IMR-90 (cell line): ENCODE measurements at regions not wholly inside any gene's neighbourhood (a gene's known extent, or its start where the extent isn't known, plus 50 kb on each side); places are given as distances from the start of the nearest gene placed in this dataset.

ENCODE experiments used
- ATAC-seq: fragments of 200-7000 bp; cut with Tn5 transposase; 2 replicates; pipeline ENCODE4 v1.9.1; 2020; ENCODE audit warnings: low read depth, mild to moderate bottlenecking, moderate library complexity
- BruUV-seq: library from RNA; stranded (reverse); fragments of 400-500 nt; replicated peaks from 2 replicates; lab custom pipeline; 2021; lab: Mats Ljungman, UMichigan
- CTCF ChIA-PET: fragments of 300-600 bp; formaldehyde crosslinking; extraction: SDS; loops from one replicate; lab custom pipeline; 2021; ENCODE audit warnings: antibody characterized with exemption; lab: Yijun Ruan, JAX
- POLR2A ChIA-PET: fragments of 300-600 bp; sonication (Branson Sonifier 250); formaldehyde crosslinking; loops from one replicate; lab custom pipeline; 2022; ENCODE audit warnings: antibody characterized with exemption; ENCODE audit not compliant: unreplicated experiment; lab: Charles Lee
- DNase-seq: peaks from one replicate; pipeline ENCODE4 v3.0.0; 2013
- H2AFZ ChIP-seq: replicated peaks from 2 replicates; pipeline ENCODE3; 2013; ENCODE audit warnings: low read length, mild to moderate bottlenecking; ENCODE audit not compliant: poor library complexity
- H2AK5ac ChIP-seq: 2 replicates; pipeline ENCODE4 v1.6.1; 2013; ENCODE audit warnings: low read depth, low read length, inconsistent platforms
- H2AK9ac ChIP-seq: replicated peaks from 2 replicates; pipeline ENCODE3; 2013; ENCODE audit warnings: mild to moderate bottlenecking, low read depth, low read length, moderate library complexity; ENCODE audit not compliant: poor library complexity
- H2BK120ac ChIP-seq: 2 replicates; pipeline ENCODE4 v1.6.1; 2013; ENCODE audit warnings: low read depth, low read length, inconsistent platforms
- H2BK15ac ChIP-seq: 3 replicates; pipeline ENCODE4 v1.6.1; 2013; ENCODE audit warnings: low read depth, low read length, inconsistent platforms
- H2BK20ac ChIP-seq: 2 replicates; pipeline ENCODE4 v1.6.1; 2013; ENCODE audit warnings: low read depth, mild to moderate bottlenecking, inconsistent platforms, low read length, moderate library complexity
- H2BK5ac ChIP-seq: 2 replicates; pipeline ENCODE4 v1.6.1; 2013; ENCODE audit warnings: mild to moderate bottlenecking, low read depth, low read length, inconsistent platforms; ENCODE audit not compliant: poor library complexity, severe bottlenecking
- H3K14ac ChIP-seq: replicated peaks from 2 replicates; pipeline ENCODE4 v1.6.1; 2013; ENCODE audit warnings: low read depth, low read length, inconsistent platforms
- H3K18ac ChIP-seq: 2 replicates; pipeline ENCODE4 v1.6.1; 2013; ENCODE audit warnings: low read depth, low read length, control low read depth
- H3K23ac ChIP-seq: 2 replicates; pipeline ENCODE4 v1.6.1; 2013; ENCODE audit warnings: low read depth, low read length, inconsistent platforms
- H3K27ac ChIP-seq: 2 replicates; pipeline ENCODE4 v1.5.1; 2013; ENCODE audit warnings: mild to moderate bottlenecking, control low read depth, low read length; ENCODE audit not compliant: insufficient read depth
- H3K27me3 ChIP-seq: 2 replicates; pipeline ENCODE4 v1.6.1; 2013; ENCODE audit warnings: low read length; ENCODE audit not compliant: control insufficient read depth, insufficient read depth
- H3K36me3 ChIP-seq: 2 replicates; pipeline ENCODE4 v1.6.1; 2013; ENCODE audit warnings: low read length, mixed read lengths; ENCODE audit not compliant: control insufficient read depth, insufficient read depth
- H3K4ac ChIP-seq: 2 replicates; pipeline ENCODE4 v1.6.1; 2013; ENCODE audit warnings: low read depth, low read length, inconsistent platforms
- H3K4me1 ChIP-seq: 2 replicates; pipeline ENCODE4 v1.6.1; 2013; ENCODE audit warnings: low read length, mixed read lengths; ENCODE audit not compliant: control insufficient read depth, insufficient read depth
- H3K4me2 ChIP-seq: 2 replicates; pipeline ENCODE4 v1.6.1; 2013; ENCODE audit warnings: low read depth, mild to moderate bottlenecking, control low read depth, low read length, moderate library complexity
- H3K4me3 ChIP-seq: 2 replicates; pipeline ENCODE4 v1.5.1; 2013; ENCODE audit warnings: low read depth, mild to moderate bottlenecking, control low read depth, low read length, moderate library complexity; ENCODE audit not compliant: insufficient read depth
- H3K56ac ChIP-seq: 2 replicates; pipeline ENCODE4 v1.6.1; 2013; ENCODE audit warnings: low read length, inconsistent platforms; ENCODE audit not compliant: insufficient read depth; ENCODE audit errors: extremely low read depth
- H3K79me1 ChIP-seq, 2 experiments: 2 replicates each; pipeline ENCODE4 v1.6.1; 2013; ENCODE audit warnings: low read length in 2 of 2, inconsistent platforms in 1 of 2, low read depth in 1 of 2
- H3K9ac ChIP-seq: 2 replicates; pipeline ENCODE4 v1.6.1; 2013; ENCODE audit warnings: low read depth, low read length, control low read depth
- H3K9me1 ChIP-seq: 2 replicates; pipeline ENCODE4 v1.6.1; 2013; ENCODE audit warnings: low read length, inconsistent platforms; ENCODE audit not compliant: insufficient read depth
- H3K9me3 ChIP-seq: 2 replicates; pipeline ENCODE4 v1.6.1; 2013; ENCODE audit warnings: low read length; ENCODE audit not compliant: control insufficient read depth, insufficient read depth
- H4K20me1 ChIP-seq: 2 replicates; pipeline ENCODE4 v1.6.1; 2013; ENCODE audit warnings: low read length, inconsistent platforms; ENCODE audit not compliant: insufficient read depth
- H4K5ac ChIP-seq: 2 replicates; pipeline ENCODE4 v1.6.1; 2013; ENCODE audit warnings: mild to moderate bottlenecking, low read depth, low read length, control low read depth
- H4K8ac ChIP-seq, 2 experiments: 2 replicates each; pipeline ENCODE4 v1.6.1; 2013; ENCODE audit warnings: low read depth in 2 of 2, low read length in 2 of 2, control low read depth in 1 of 2, inconsistent platforms in 1 of 2
- H4K91ac ChIP-seq: 2 replicates; pipeline ENCODE4 v1.6.1; 2013; ENCODE audit warnings: low read depth, low read length, inconsistent platforms; ENCODE audit not compliant: insufficient read depth
- BHLHE40 ChIP-seq: fragments of 150-350 bp; IDR thresholded peaks from 2 replicates; pipeline ENCODE4 v1.6.1; 2016; ENCODE audit warnings: mild to moderate bottlenecking, low read depth, low read length
- CHD1 ChIP-seq: IDR thresholded peaks from 2 replicates; pipeline ENCODE4 v1.6.1; 2012; ENCODE audit warnings: low read depth, low read length, improper control_type of control experiment
- FOS ChIP-seq: fragments of 150-350 bp; IDR thresholded peaks from 2 replicates; pipeline ENCODE4 v1.6.1; 2016; ENCODE audit warnings: low read depth, low read length
- MAFK ChIP-seq: IDR thresholded peaks from 2 replicates; pipeline ENCODE4 v1.6.1; 2012; ENCODE audit warnings: low read depth, low read length, improper control_type of control experiment
- MXI1 ChIP-seq: IDR thresholded peaks from 2 replicates; pipeline ENCODE4 v1.6.1; 2012; ENCODE audit warnings: low read depth, mild to moderate bottlenecking, low read length, moderate library complexity, borderline replicate concordance
- NFE2L2 ChIP-seq: fragments of 150-350 bp; IDR thresholded peaks from 2 replicates; pipeline ENCODE4 v1.6.1; 2016; ENCODE audit warnings: low read depth, mild to moderate bottlenecking, low read length
- POLR2A ChIP-seq: IDR thresholded peaks from 2 replicates; pipeline ENCODE4 v1.6.1; 2012; ENCODE audit warnings: mild to moderate bottlenecking, low read depth, low read length
- RAD21 ChIP-seq: IDR thresholded peaks from 2 replicates; pipeline ENCODE4 v1.6.1; 2012; ENCODE audit warnings: low read length, improper control_type of control experiment
- RCOR1 ChIP-seq: IDR thresholded peaks from 2 replicates; pipeline ENCODE4 v1.6.1; 2012; ENCODE audit warnings: mild to moderate bottlenecking, low read length, improper control_type of control experiment; ENCODE audit not compliant: insufficient replicate concordance
- RFX5 ChIP-seq: IDR thresholded peaks from 2 replicates; pipeline ENCODE4 v1.8.0; 2012; ENCODE audit warnings: low read depth, mild to moderate bottlenecking, low read length, moderate library complexity
- SMC3 ChIP-seq: fragments of 150-350 bp; IDR thresholded peaks from 2 replicates; pipeline ENCODE4 v1.6.1; 2016; ENCODE audit warnings: low read depth, mild to moderate bottlenecking, antibody characterized with exemption, low read length, moderate library complexity
- WGBS, 2 experiments: methylation state at CpG; one replicate each; pipeline versions ENCODE4 v1.1.5 to v1.1.7; 2013; ENCODE audit warnings: missing lambda C conversion rate in 2 of 2; ENCODE audit not compliant: insufficient read length in 1 of 2; ENCODE audit errors: extremely low coverage in 2 of 2; 5-methylcytosine and 5-hydroxymethylcytosine counted together
- dilution Hi-C: fragments of 300-500 bp; cut with HindIII; formaldehyde crosslinking; loops from one replicate; pipeline ENCODE4 v1.14.3; 2018; ENCODE audit warnings: low sequenced_read_pairs; ENCODE audit not compliant: unreplicated experiment
- in situ Hi-C: fragments of 300-500 bp; cut with MboI; formaldehyde crosslinking; loops from 3 replicates; pipeline ENCODE4 v1.14.3; 2019; ENCODE audit warnings: low sequenced_read_pairs, inconsistent platforms, mixed read lengths
- intact Hi-C: fragments of 100-400 bp; cut with micrococcal nuclease; formaldehyde crosslinking; loops from 2 replicates; pipeline ENCODE4 v1.10.0; 2022
- TF ChIP-seq, protein P1 (sequence below): fragments of 150-350 bp; IDR thresholded peaks from 2 replicates; pipeline ENCODE4 v1.6.1; 2016; ENCODE audit warnings: low read depth, mild to moderate bottlenecking, low read length, moderate library complexity, borderline replicate concordance
- TF ChIP-seq, protein P2 (sequence below): fragments of 150-350 bp; IDR thresholded peaks from 2 replicates; pipeline ENCODE4 v1.6.1; 2017; ENCODE audit warnings: mild to moderate bottlenecking, antibody characterized with exemption, low read length, low read depth
- TF ChIP-seq, protein P3 (sequence below): conservative IDR thresholded peaks from 2 replicates; pipeline ENCODE4 v1.5.1; 2012; ENCODE audit warnings: mild to moderate bottlenecking, low read depth, low read length, improper control_type of control experiment

DNA sequence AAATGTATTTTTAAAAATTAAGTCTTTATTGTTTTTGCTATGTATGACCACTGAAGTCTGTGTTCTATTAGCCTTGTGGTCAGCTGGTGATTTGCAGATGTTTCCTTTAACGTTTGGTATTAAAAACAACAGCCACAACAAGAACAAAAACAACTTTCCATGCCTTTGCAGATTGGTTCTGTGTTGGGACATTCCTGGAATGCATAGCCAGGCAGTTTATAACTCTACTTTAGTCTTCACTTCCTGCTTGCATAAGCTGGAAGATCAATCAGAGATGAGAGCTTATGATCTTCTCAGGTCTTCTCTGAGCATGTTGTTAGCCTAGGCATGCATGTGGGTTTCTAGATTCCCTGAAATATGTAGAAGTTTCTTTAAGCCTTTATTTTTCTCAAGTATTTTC, 58.9 kb upstream of the SEMA3C start:
- Histone ChIP-seq H3K9me1 (no peaks in the 10 kb centered on the region), H2BK20ac (no peak overlapping the region), H3K56ac (no peak overlapping the region), H2AK9ac (no peak overlapping the region), H3K23ac (no peak overlapping the region), H3K14ac (no peak overlapping the region), H3K9ac (no peak overlapping the region), H3K4me2 (no peak overlapping the region), H2BK120ac (no peak overlapping the region), H3K27ac (no peak overlapping the region), H3K27me3 (no peaks in the 10 kb centered on the region), H4K91ac (no peak overlapping the region), H3K4me1 (no peaks in the 10 kb centered on the region), H4K8ac (no peak overlapping the region), H4K5ac (no peak overlapping the region), H3K4me3 (no peak overlapping the region), H3K36me3 (no peaks in the 10 kb centered on the region), H2AFZ (no peak overlapping the region), H2AK5ac (no peak overlapping the region), H3K4ac (no peak overlapping the region), H2BK5ac (no peak overlapping the region), H3K18ac (no peak overlapping the region), H2BK15ac (no peak overlapping the region), H3K9me3 (peaks cover 7% of the 10 kb centered on the region), H4K20me1 (no peaks in the 10 kb centered on the region), H3K79me1 (no peaks in the 10 kb centered on the region)
- in situ Hi-C loops (no loop called here), intact Hi-C loops (no loop called here), dilution Hi-C loops (no loop called here)
- ChIA-PET CTCF (interaction anchor here (0.6 kb wide), 1 partner anchor 931 kb away, joined by 3 read pairs; no protein-coding TSS in a partner anchor), POLR2A (interaction anchor here (0.6 kb wide), 1 partner anchor 61 kb away, joined by 3 read pairs; no protein-coding TSS in a partner anchor)
- no peak for DNase-seq
- no TSS peak for BruUV-seq
- no CpG with 5 or more reads among the region's 1 CpG for WGBS, 2 experiments
- TF ChIP-seq BHLHE40 (no peak), RCOR1 (no peak), CHD1 (no peak), RAD21 (no peak), NFE2L2 (no peak), RFX5 (no peak), MXI1 (no peak), POLR2A (no peak), SMC3 (no peak), MAFK (no peak), FOS (no peak)
- TF ChIP-seq, protein P1, sequence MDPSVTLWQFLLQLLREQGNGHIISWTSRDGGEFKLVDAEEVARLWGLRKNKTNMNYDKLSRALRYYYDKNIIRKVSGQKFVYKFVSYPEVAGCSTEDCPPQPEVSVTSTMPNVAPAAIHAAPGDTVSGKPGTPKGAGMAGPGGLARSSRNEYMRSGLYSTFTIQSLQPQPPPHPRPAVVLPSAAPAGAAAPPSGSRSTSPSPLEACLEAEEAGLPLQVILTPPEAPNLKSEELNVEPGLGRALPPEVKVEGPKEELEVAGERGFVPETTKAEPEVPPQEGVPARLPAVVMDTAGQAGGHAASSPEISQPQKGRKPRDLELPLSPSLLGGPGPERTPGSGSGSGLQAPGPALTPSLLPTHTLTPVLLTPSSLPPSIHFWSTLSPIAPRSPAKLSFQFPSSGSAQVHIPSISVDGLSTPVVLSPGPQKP = no peak
- TF ChIP-seq, protein P2, sequence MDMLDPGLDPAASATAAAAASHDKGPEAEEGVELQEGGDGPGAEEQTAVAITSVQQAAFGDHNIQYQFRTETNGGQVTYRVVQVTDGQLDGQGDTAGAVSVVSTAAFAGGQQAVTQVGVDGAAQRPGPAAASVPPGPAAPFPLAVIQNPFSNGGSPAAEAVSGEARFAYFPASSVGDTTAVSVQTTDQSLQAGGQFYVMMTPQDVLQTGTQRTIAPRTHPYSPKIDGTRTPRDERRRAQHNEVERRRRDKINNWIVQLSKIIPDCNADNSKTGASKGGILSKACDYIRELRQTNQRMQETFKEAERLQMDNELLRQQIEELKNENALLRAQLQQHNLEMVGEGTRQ = no peak
- TF ChIP-seq, protein P3, sequence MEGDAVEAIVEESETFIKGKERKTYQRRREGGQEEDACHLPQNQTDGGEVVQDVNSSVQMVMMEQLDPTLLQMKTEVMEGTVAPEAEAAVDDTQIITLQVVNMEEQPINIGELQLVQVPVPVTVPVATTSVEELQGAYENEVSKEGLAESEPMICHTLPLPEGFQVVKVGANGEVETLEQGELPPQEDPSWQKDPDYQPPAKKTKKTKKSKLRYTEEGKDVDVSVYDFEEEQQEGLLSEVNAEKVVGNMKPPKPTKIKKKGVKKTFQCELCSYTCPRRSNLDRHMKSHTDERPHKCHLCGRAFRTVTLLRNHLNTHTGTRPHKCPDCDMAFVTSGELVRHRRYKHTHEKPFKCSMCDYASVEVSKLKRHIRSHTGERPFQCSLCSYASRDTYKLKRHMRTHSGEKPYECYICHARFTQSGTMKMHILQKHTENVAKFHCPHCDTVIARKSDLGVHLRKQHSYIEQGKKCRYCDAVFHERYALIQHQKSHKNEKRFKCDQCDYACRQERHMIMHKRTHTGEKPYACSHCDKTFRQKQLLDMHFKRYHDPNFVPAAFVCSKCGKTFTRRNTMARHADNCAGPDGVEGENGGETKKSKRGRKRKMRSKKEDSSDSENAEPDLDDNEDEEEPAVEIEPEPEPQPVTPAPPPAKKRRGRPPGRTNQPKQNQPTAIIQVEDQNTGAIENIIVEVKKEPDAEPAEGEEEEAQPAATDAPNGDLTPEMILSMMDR = no peak
- no peak for ATAC-seq
